GM23338 (cell line): ENCODE measurements at regions not wholly inside any gene's neighbourhood (a gene's known extent, or its start where the extent isn't known, plus 50 kb on each side); places are given as distances from the start of the nearest gene placed in this dataset.

Source experiments
- ATAC-seq: fragments of 200-7000 bp; cut with Tn5 transposase; 3 replicates; pipeline ENCODE4 v1.9.1; 2020
- DNase-seq: peaks from one replicate; pipeline ENCODE4 v3.0.0-alpha.2; 2015; ENCODE audit warnings: low spot score
- H2AFZ ChIP-seq: fragments of 200-600 bp; sonication (generic); 2 replicates; pipeline ENCODE4 v1.8.0; 2016; ENCODE audit warnings: antibody characterized with exemption, mild to moderate bottlenecking, moderate library complexity
- H3F3A ChIP-seq: fragments of 200-600 bp; sonication (generic); replicated peaks from 2 replicates; pipeline ENCODE4 v1.8.0; 2017; ENCODE audit warnings: antibody characterized with exemption, mixed run types, low read depth
- H3K27ac ChIP-seq: fragments of 200-600 bp; sonication (generic); 2 replicates; pipeline ENCODE4 v1.6.1; 2016; ENCODE audit warnings: low read depth
- H3K27me3 ChIP-seq: fragments of 200-600 bp; sonication (generic); 2 replicates; pipeline ENCODE4 v1.8.0; 2016; ENCODE audit warnings: mild to moderate bottlenecking, mixed run types, moderate library complexity; ENCODE audit not compliant: insufficient read depth
- H3K36me3 ChIP-seq: fragments of 200-600 bp; sonication (generic); 2 replicates; pipeline ENCODE4 v1.8.0; 2016; ENCODE audit warnings: mild to moderate bottlenecking; ENCODE audit not compliant: insufficient read depth
- H3K4me1 ChIP-seq: fragments of 200-600 bp; sonication (generic); 2 replicates; pipeline ENCODE4 v1.8.0; 2016; ENCODE audit warnings: mild to moderate bottlenecking, moderate library complexity; ENCODE audit not compliant: insufficient read depth
- H3K4me2 ChIP-seq: fragments of 200-600 bp; sonication (generic); 2 replicates; pipeline ENCODE4 v1.7.1; 2017; ENCODE audit warnings: mixed run types
- H3K4me3 ChIP-seq: fragments of 200-600 bp; sonication (generic); 2 replicates; pipeline ENCODE4 v1.6.1; 2016; ENCODE audit warnings: mixed run types
- H3K79me2 ChIP-seq: fragments of 200-600 bp; sonication (generic); replicated peaks from 2 replicates; pipeline ENCODE4 v1.8.0; 2017; ENCODE audit warnings: mild to moderate bottlenecking; ENCODE audit not compliant: insufficient read depth
- H3K9me2 ChIP-seq: fragments of 200-600 bp; sonication (generic); 2 replicates; pipeline ENCODE4 v1.8.0; 2017; ENCODE audit not compliant: insufficient read depth
- H4K20me1 ChIP-seq: fragments of 200-600 bp; sonication (generic); replicated peaks from 2 replicates; pipeline ENCODE4 v1.8.0; 2017; ENCODE audit warnings: mild to moderate bottlenecking; ENCODE audit not compliant: insufficient read depth
- H3K27ac Mint-ChIP-seq: 2 replicates; pipeline ENCODE4 v1.8.0; 2020; ENCODE audit warnings: inconsistent platforms, mild to moderate bottlenecking, moderate library complexity, mixed read lengths
- H3K27me3 Mint-ChIP-seq: 3 replicates; pipeline ENCODE4 v1.8.0; 2022; ENCODE audit warnings: low read depth, mild to moderate bottlenecking, moderate library complexity, mixed read lengths, inconsistent platforms; ENCODE audit not compliant: insufficient read depth, poor library complexity
- H3K36me3 Mint-ChIP-seq: 3 replicates; pipeline ENCODE4 v1.8.0; 2021; ENCODE audit warnings: low read depth, mild to moderate bottlenecking, inconsistent platforms, moderate library complexity, mixed read lengths
- H3K4me1 Mint-ChIP-seq: 3 replicates; pipeline ENCODE4 v1.8.0; 2020; ENCODE audit warnings: mild to moderate bottlenecking, inconsistent platforms, mixed read lengths
- H3K4me3 Mint-ChIP-seq: 3 replicates; pipeline ENCODE4 v1.8.0; 2021; ENCODE audit warnings: moderate library complexity, mild to moderate bottlenecking, inconsistent platforms, mixed read lengths
- H3K9me3 Mint-ChIP-seq: 3 replicates; pipeline ENCODE4 v1.8.0; 2020; ENCODE audit warnings: moderate library complexity, mild to moderate bottlenecking, inconsistent platforms, mixed read lengths
- CREB1 ChIP-seq: fragments of 250-450 bp; sonication (Bioruptor Pico); IDR thresholded peaks from 2 replicates; pipeline ENCODE4 v1.5.0; 2020; ENCODE audit warnings: low read depth, mild to moderate bottlenecking, moderate library complexity
- CTCF ChIP-seq, 2 experiments: fragments of 200-600 bp in 1 of 2; sonication (generic) in 1 of 2; conservative IDR thresholded peaks; 2 replicates each; pipeline versions ENCODE4 v1.5.1 to v1.6.1; 2016 to 2017; ENCODE audit warnings: antibody characterized with exemption in 2 of 2, low read depth in 2 of 2, mild to moderate bottlenecking in 2 of 2, moderate library complexity in 1 of 2
- EZH2 ChIP-seq: fragments of 200-600 bp; sonication (generic); IDR thresholded peaks from one replicate; pipeline ENCODE4 v1.8.0; 2017; ENCODE audit warnings: antibody characterized with exemption, mild to moderate bottlenecking, low read depth; ENCODE audit not compliant: unreplicated experiment
- EZH2phosphoT487 ChIP-seq: fragments of 200-600 bp; sonication (generic); IDR thresholded peaks from one replicate; pipeline ENCODE4 v1.8.1; 2018; ENCODE audit warnings: antibody characterized with exemption; ENCODE audit not compliant: unreplicated experiment
- JUNB ChIP-seq: IDR thresholded peaks from one replicate; pipeline ENCODE4 v1.6.1; 2016; ENCODE audit warnings: antibody characterized with exemption; ENCODE audit not compliant: unreplicated experiment
- NANOG ChIP-seq: IDR thresholded peaks from 2 replicates; pipeline ENCODE4 v1.6.1; 2016; ENCODE audit warnings: antibody characterized with exemption, borderline replicate concordance
- POLR2AphosphoS5 ChIP-seq: IDR thresholded peaks from 2 replicates; pipeline ENCODE4 v1.6.1; 2016; ENCODE audit warnings: antibody characterized with exemption, low read depth
- STAT1 ChIP-seq: IDR thresholded peaks from one replicate; pipeline ENCODE4 v1.6.1; 2016; ENCODE audit warnings: antibody characterized with exemption; ENCODE audit not compliant: unreplicated experiment
- ZNF114 ChIP-seq: fragments of 250-450 bp; sonication (Bioruptor Pico); IDR thresholded peaks from 2 replicates; pipeline ENCODE4 v1.5.0; 2020; ENCODE audit warnings: mild to moderate bottlenecking, moderate library complexity
- ZNF331 ChIP-seq: fragments of 250-450 bp; sonication (Bioruptor Pico); IDR thresholded peaks from 2 replicates; pipeline ENCODE4 v1.5.0; 2020; ENCODE audit warnings: low read depth, mild to moderate bottlenecking, moderate library complexity
- ZNF462 ChIP-seq: fragments of 250-450 bp; sonication (Bioruptor Pico); IDR thresholded peaks from 2 replicates; pipeline ENCODE4 v1.5.0; 2020; ENCODE audit warnings: mild to moderate bottlenecking, moderate library complexity
- TF ChIP-seq, protein P1 (sequence below): IDR thresholded peaks from one replicate; pipeline ENCODE4 v1.6.1; 2018; ENCODE audit warnings: antibody characterized with exemption; ENCODE audit not compliant: unreplicated experiment
- TF ChIP-seq, protein P2 (sequence below): IDR thresholded peaks from 2 replicates; pipeline ENCODE4 v1.6.1; 2016; ENCODE audit warnings: antibody characterized with exemption

DNA sequence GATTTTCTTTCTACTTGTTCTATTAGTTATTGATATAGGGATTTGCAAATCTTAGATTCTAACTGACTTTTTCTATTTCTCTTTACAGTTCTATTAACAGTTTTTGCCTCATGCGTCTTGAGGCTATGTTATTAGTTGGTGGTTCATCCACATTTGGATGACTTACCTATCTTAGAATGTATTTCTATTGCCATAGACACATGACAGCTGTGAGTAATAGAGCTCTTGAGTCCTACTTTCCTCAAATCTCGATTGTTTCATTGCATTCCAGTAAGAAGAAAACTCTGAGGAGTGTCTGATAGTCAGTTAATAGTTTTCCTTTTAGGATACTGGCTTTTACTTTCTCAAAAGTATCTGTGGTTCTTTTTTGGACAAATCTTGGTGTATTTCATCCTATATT, 241.4 kb upstream of the ZNF32 start:
- no peak overlapping the region for H3K4me3 Mint-ChIP-seq

More for the DNA sequence above, 241.4 kb upstream of the ZNF32 start:
- no peak for TF ChIP-seq ZNF331
- TF ChIP-seq CREB1 (CRISPR knock-in tag) = no peak
- no peak for TF ChIP-seq STAT1
- no peak for TF ChIP-seq POLR2AphosphoS5
- TF ChIP-seq ZNF114 (CRISPR knock-in tag) = no peak
- no peak for TF ChIP-seq JUNB
- TF ChIP-seq, protein P1, sequence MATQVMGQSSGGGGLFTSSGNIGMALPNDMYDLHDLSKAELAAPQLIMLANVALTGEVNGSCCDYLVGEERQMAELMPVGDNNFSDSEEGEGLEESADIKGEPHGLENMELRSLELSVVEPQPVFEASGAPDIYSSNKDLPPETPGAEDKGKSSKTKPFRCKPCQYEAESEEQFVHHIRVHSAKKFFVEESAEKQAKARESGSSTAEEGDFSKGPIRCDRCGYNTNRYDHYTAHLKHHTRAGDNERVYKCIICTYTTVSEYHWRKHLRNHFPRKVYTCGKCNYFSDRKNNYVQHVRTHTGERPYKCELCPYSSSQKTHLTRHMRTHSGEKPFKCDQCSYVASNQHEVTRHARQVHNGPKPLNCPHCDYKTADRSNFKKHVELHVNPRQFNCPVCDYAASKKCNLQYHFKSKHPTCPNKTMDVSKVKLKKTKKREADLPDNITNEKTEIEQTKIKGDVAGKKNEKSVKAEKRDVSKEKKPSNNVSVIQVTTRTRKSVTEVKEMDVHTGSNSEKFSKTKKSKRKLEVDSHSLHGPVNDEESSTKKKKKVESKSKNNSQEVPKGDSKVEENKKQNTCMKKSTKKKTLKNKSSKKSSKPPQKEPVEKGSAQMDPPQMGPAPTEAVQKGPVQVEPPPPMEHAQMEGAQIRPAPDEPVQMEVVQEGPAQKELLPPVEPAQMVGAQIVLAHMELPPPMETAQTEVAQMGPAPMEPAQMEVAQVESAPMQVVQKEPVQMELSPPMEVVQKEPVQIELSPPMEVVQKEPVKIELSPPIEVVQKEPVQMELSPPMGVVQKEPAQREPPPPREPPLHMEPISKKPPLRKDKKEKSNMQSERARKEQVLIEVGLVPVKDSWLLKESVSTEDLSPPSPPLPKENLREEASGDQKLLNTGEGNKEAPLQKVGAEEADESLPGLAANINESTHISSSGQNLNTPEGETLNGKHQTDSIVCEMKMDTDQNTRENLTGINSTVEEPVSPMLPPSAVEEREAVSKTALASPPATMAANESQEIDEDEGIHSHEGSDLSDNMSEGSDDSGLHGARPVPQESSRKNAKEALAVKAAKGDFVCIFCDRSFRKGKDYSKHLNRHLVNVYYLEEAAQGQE = no peak
- no peak for TF ChIP-seq EZH2
- TF ChIP-seq ZNF462 (CRISPR knock-in tag) = no peak
- no peak for TF ChIP-seq CTCF (conservative IDR thresholded peaks at IDR 0.05; ENCODE audit: low read depth in 2 of 2)
- no peak for TF ChIP-seq NANOG
- TF ChIP-seq, protein P2, sequence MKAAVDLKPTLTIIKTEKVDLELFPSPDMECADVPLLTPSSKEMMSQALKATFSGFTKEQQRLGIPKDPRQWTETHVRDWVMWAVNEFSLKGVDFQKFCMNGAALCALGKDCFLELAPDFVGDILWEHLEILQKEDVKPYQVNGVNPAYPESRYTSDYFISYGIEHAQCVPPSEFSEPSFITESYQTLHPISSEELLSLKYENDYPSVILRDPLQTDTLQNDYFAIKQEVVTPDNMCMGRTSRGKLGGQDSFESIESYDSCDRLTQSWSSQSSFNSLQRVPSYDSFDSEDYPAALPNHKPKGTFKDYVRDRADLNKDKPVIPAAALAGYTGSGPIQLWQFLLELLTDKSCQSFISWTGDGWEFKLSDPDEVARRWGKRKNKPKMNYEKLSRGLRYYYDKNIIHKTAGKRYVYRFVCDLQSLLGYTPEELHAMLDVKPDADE = no peak
- TF ChIP-seq EZH2phosphoT487 = no peak
- Histone ChIP-seq H4K20me1 (no peaks in the 10 kb centered on the region), H3F3A (no peaks in the 10 kb centered on the region), H3K4me3 (no peak overlapping the region), H2AFZ (no peak overlapping the region), H3K27me3 (no peaks in the 10 kb centered on the region), H3K4me1 (no peaks in the 10 kb centered on the region), H3K79me2 (no peaks in the 10 kb centered on the region), H3K9me2 (peaks cover 10% of the 10 kb centered on the region; the same call in 1 of the 2 replicates), H3K4me2 (no peak overlapping the region), H3K36me3 (no peaks in the 10 kb centered on the region), H3K27ac (no peak overlapping the region)
- peaks cover 7% of the 10 kb centered on the region for H3K27me3 Mint-ChIP-seq
- H3K36me3 Mint-ChIP-seq = no peaks in the 10 kb centered on the region
- H3K9me3 Mint-ChIP-seq = no peaks in the 10 kb centered on the region
- no peak overlapping the region for H3K27ac Mint-ChIP-seq
- H3K4me1 Mint-ChIP-seq = no peaks in the 10 kb centered on the region; the same call in 2 of the 3 replicates
- ATAC-seq (no peak), DNase-seq (no peak)
